OCI-M2 (cell line): ENCODE measurements at regions not wholly inside any gene's neighbourhood (a gene's known extent, or its start where the extent isn't known, plus 50 kb on each side); places are given as distances from the start of the nearest gene placed in this dataset.

ENCODE experiments used
- DNase-seq: peaks from one replicate; lab custom pipeline; 2025; ENCODE audit not compliant: unreplicated experiment; lab: John Stamatoyannopoulos, UW

DNA sequence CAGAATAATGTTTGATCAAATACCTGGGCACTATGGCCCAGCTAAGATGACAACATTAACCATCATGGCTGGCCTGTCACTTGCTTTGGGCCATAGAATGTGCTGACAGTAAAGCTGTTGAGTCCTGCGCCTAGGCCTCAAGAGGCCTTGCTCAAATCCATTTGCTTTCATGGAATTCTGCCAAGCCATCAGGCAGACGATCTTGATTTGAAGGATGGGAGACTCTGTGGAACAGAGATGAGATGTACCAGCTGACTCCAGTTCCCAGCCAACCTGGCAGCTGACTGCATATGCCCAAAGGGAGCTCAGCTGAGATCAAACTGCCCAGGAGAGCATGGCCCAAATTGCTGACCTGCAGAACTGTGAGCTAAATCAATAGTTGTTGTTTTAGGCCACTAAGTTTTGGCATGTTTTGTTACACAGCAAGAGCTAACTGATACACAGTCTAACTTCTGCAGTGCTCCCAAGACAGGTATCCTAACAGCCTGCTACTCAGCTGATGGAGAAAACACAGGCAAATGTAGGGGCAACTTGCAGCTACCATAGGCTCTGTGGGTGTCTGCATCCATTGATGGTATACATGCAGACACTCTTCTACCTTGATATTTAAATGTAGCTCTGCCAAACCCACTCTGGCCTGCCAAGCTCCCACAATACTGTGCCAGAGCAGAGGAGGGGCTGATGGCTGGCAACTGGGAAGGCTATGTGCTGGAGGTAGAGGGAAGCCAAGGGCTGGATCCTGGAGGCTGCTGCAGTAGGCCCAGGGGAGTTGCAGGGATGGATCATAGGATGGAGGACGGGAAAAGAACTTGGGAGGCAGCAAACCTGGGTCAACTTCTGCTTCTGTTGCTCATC is 55.2 kb upstream of the RNF24 start:
- DNase-seq: no peak

DNA sequence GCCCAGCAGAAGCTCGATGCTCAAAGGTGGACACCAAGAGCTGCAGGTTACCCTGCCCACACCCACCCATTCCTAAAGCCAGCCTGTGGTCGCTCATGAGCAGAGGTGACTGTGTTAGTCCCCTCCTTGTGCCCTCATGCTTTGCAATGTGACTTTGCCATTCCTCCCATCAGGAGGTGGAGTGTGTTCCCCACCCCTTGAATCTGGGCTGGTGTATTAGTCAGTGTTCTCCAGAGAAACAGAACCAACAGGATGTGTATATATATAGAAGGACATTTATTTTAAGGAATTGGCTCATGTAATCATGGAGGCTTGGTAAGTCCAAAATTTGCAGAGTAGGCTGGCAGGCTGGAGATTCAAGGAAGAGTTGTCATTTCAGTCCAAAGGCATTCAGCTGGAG is 54.4 kb upstream of the RNF24 start:
- no peak for DNase-seq

DNA sequence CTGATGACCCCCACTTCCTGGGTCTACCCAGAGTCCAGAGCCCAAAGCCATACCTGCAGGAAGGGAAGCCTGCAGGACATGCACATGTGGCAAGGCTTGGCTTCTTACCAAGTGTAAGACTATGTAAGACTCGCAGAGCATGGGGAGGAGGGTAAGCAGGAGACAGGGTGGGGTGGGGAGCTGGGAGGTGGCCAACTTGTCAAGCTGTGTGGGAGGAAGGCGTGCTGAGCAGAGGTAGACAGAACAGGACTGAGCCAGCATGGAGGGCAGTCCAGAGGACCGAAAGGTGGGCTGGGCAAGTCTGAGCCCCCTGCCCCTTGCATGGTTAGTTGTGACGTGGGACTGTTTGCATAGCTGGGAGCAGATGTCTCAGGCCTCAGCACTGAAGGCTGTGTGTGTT is 53.4 kb upstream of the RNF24 start:
- no peak for DNase-seq

DNA sequence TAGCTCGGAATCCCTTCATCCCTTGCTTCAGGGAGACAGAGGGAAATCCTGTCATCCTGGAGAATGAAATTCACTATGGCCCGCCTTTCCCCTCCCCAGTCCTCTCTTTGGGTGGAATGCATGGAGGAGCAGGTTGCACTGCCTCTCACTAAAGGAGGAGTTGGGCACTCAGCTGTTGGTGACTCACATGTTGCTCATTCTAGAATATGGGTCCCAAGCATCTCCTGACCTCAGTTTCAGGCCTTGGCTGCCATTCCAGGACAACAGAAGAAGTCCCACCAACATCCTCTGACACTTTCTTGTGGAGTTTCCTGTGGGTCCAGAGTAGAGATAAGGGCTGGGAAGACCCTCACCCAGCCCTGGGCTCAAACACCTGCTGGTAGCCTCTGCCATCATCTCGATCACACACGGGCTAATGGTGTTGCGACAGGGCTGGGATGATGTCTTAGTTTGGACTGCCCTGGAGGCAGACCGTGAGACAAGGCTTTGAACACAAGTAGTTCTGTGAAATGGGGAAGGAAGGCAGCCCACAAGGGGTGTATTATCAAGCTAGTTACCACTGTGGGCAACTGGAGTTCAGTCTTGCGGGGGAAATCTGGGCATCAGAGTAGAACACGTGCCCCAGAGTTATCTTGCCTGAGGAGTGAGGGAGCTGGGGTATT is 52.4 kb upstream of the RNF24 start:
- DNase-seq: no peak

DNA sequence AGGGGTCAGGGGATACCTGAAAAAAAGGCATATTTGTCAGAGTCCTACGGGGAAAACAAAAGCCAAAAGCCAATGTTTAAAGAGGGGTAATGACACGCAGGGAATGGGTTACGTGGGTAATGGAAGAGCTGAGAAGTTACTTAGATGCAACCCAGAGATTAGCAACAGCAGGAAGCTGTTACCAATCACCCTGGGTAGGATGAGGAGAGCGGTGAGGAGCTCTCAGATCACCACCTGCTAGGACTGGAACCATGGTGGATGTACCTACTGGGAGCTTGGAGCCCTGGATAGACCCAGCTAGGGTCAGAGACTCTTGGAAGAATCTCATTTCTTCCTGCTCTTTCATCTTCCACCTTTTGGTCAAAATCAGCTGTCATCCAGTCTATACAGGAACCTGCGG is 51.2 kb upstream of the RNF24 start:
- DNase-seq: no peak

DNA sequence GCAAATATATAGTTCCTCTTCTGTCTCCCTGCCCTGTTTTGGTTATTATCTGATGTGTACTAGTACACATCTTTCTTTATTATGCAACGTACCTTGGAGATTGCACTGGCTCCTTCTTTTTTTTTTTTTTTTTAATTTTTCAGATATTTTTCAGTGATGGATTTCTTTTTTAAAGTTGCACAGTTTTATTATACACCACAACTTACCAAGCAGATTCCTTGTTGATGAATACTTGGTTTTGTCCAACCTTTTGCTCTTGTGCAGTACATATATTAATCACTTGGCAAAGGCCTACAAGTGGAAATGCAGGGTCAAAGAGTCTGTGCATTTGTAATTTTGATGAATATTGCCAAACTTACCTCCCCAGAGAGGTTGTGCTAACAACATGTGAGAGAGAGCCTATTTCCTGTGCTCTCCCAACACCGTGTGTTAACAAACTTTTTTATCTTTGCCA is 50.1 kb upstream of the RNF24 start:
- DNase-seq: no peak
